HG02623 (cell line): ENCODE measurements at regions not wholly inside any gene's neighbourhood (a gene's known extent, or its start where the extent isn't known, plus 50 kb on each side); places are given as distances from the start of the nearest gene placed in this dataset.
"Not testable (repeated sequence)": the region's sequence is repeated elsewhere in the genome, so short reads cannot be mapped to it uniquely, and the experiment has no call there.

Source experiments
- ATAC-seq: cut with Tn5 transposase; IDR thresholded peaks from one replicate; pipeline ENCODE4 v1.9.1; 2021; ENCODE audit warnings: moderate library complexity; ENCODE audit not compliant: unreplicated experiment

DNA sequence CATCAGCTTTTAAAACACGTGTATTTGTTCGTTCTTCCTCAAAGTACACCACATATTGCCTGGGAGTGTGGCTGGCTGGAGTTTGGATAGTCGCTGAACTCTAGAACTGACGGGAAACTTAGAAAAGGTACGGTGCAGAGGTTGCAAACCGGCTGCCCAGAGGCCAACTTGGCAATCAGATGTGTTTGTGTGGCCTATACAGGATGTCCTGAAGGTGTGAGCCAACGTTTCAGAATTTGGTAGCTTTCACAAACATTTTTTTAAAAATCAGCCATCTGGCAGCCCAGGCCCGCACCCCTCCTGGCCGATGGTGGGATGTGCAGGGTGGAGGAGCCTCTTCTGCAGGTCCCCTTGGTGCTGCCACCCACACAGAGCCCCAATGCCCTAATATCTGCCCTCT is 73.6 kb upstream of the SLC25A33 start:
- no peak for ATAC-seq

DNA sequence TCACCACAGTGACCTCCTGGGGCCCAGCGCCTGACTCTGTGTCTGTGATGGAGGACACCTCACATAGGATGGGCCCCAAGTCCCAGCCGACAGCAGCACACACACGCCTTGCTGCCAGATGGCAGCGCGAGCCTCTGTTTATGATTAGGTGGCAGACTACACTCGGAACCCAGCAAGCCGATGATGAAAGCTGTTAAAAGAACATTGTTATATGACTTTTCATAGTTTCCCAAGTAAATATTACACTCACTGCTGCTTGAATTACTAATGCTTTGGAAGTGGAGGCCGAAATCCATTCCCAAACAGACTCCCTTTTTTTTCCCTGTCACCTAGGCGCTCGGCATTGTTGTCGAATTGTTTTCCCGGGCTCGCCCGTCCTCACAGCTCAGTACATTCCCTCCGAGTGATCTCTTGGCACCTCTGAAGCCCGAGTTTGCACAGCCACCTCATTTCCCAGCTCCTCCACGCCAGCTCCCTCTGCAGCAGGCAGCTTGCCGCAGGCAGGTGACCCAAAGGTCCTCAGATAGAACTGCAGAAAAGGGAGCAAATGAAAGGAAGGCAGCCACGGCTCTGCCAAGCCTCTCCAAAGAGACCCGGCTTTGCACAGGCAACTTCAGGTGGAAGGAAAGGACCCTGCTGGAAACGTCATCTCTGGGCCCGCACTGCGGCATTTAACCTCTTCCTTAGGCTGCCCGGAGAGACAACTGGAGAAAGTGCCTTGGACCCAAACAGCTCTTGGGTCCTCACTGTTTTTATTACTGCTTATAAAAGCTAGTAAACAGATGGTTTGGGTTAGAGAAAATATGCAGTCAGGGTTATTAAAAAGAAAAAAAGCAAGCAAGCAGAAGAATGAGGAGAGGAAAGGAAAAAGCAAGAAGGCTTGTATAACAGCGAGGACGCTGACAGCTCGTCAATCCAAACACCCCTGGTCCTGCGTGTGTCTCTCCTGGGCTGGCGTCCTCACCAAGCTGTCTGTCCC is 72.2 kb upstream of the SLC25A33 start:
- ATAC-seq = no peak

DNA sequence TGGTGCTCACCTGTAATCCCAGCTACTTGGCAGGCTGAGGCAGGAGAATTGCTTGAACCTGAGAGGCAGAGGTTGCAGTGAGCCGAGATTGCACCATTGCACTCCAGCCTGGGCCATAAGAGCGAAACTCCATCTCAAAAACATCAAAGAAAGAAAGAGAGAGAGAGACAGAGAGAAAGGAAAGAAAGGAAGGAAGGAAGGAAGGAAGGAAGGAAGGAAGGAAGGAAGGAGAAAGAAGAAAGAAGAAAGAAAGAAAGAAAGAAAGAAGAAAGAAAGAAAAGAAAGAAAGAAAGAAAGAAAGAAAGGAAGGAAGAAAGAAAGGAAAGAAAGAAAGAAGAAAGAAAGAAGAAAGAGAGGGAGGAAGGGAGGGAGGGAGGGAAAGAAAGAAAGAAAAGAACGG is 69.4 kb upstream of the SLC25A33 start:
- ATAC-seq = not testable (repeated sequence)

DNA sequence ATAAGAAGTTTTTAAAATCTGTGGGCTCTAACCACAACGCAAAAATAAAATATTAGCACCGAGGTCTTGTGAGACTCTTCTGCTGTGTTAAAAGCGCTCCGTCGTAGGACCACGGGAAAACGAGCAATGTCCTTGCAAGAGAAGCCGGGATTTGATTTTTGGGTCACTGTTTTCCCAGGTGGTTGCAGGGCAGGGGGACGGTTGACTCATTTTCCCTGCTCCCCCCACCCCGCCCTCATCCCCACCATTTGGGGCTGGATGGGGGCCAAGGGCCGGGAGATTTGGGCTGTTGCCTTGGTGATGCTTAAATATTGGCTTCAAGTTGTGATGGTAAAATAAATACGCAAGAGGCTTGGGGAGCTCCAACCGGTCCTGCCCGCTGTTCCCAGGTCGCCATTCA is 67.6 kb upstream of the SLC25A33 start:
- ATAC-seq = no peak

DNA sequence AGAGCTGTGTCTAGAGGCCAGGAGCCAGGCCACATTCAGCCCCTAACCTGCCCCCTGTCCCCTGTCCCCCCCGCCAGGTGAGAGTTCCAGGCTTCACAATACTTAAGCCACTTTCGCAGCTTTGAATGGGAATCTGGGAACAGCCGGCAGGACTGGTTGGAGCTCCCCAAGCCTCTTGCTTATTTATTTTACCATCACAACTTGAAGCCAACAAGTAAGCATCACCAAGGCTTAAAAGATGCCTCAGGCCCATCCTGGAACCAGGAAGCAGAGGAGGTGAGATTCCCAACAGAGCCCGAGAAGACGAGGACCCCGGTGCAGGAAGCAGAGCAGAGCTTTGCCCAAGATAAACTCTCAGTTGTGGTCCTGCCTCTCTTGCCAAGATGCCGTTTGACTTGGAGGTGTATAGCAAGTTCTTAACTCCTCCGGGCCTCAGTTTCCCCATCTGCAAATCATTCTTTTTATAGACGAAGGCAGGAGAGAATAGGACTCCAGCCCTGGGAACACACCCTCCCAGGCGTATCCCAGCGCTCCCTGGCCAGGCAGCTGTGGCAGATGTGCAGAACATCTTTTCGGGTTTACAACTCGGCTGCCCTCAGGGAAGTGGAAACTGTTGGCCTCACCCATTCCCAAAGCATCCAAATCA is 66.8 kb upstream of the SLC25A33 start:
- ATAC-seq = no peak

DNA sequence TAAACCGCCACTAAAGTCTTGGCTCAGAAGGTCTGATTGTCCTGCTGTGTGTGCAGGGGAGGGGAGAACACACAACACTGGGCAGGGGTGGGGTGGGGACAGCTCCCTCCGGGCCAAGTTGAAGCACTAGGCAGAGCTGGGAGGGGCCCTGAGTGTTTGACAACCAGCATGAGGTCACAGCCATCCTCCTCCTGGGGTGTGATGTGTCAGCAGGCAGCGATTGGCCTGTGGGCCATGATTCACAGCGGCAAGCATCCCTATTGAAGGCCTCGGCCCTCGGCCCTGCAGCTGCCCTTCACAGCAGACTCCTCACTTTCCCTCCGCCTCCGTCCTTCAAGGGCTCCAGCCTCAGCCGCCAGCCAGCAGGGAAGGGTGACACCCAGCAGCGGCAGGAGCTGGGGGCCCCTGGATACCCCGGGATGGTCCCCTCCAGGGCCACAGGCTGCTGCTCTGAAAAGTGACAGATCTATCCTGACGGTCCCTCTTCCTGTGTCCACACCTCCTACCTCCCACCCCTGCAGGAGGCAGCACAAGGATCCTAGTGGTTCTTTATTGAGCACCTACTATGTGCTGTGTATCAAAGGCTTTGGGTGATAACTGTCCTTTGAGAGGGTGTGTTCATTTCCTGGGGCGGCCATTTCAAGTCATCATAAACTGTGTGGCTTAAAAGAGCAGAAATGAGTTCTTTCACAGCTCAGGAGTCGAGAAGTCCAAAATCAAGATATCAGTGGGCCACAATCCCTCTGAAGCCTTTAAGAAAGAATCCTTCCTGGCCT is 66.0 kb upstream of the SLC25A33 start:
- ATAC-seq = no peak

DNA sequence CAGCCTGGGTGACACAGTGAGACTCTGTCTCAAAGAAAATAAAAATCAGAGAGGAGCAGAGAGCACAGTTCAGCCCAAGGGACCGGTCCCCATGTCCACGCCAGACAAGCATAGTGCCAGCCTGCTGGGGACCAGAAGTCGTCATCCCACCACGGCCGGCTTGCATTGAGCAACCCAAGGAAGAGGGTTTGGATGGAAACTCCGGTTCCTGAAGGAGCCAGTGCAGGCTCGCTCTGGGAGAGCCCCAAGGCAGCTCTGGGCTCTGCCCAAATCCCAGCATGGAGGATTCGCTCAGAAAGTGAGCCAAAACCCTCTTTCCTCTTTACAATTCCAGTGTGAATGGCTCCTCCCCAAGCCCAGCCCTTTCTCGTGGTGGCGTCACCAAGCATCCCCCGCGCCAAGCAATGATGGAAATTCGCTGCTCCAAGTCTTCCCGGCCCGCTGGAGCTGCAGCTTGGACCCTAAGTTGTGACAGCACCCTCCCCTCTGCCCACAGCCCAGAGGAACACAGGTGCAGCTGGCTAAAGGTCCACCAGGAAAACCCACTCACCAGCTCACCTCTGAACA is 64.1 kb upstream of the SLC25A33 start:
- no peak for ATAC-seq

DNA sequence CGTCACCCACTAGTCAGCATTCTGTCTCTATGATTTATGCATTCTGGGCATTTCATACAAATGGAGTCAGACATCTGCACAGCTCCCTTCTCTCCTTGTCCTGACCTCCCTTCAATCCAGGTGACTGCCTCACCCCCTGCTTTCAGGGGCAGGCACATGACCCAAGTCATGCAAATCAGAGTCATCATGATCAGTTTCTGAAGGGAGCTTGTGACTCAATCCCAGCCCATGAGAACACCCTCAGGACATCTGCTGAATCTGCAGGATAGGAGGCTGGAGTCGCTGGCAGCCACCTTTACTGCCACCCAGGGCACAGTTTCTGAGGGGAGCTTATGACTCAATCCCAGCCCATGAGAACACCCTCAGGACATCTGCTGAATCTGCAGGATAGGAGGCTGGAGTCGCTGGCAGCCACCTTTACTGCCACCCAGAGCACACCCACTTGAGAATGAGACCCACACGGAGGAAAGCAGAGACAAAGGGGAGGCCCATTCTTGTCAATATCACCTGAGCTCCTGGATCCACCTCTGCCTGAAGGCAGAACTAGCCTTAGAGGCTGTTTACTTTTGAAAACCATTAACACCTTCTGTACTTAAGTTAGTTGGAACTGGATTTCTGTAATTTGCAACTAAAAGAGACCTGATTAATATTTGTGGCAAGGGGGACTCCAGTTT is 62.3 kb upstream of the SLC25A33 start:
- no peak for ATAC-seq

DNA sequence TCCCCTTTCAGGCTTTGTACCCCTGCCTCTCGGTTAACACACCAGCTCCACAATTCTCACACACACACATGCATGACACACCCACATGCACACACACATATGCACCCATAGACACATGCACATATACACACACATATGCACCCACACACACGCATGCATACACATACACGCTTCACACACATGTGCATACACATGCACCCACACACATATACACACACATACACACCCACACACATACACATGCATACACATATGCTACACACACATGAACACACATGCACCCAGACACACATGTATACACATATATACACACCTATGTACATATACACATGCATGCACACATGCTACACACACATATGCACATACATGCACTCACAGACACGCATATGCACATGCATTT is 61.7 kb upstream of the SLC25A33 start:
- no peak for ATAC-seq

DNA sequence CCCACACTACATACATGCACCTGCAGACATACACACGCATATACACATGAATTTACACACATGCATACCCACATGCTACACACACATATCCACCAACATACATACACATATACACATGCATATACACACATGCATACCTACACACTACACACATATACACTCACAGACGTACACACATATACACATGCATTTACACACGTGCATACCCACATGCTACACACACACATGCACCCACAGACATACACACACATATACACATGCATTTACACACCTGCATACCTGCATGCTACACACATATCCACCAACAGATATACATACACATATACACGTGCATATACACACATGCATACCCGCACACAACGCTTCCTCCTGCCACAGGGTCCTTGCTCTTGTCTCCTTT is 61.2 kb upstream of the SLC25A33 start:
- ATAC-seq = no peak

DNA sequence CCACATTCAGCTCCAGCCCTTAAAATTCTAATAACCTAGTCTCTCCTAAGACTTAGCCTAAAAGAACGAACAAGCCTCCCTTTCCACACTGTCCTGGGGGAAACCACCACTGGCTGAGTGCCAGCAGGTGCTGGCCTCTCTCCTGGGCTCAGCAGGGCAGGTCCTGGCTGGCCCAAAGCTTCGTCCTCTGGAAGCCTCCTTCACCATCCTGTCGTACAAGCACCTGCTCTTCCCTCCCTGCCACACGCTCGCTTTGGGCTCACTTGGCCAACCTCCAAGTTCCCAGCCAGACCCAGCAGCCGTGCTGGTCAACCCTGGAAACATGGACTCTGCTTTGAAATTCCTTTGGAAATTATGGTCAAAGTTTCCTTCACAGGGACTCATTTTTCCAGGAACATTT is 58.2 kb upstream of the SLC25A33 start:
- ATAC-seq = no peak

DNA sequence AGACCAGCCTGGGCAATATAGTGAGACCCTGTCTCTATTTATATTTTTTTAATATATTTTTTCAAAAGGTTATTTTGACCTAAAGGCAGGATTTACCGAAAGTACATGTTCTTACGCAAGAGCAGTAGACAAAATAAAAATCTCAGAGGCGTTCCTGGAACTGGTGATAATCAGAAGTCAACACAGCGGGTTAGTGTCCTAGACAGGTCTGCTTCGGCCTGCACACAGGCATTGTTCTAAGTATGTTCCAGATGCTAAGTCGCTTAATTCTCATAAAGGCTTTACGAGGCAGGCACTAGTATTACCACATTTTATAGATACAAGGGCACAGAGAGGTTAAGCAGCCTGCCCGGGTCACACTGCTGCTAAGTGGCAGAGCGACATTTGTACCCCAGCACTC is 56.9 kb upstream of the SLC25A33 start:
- no peak for ATAC-seq

DNA sequence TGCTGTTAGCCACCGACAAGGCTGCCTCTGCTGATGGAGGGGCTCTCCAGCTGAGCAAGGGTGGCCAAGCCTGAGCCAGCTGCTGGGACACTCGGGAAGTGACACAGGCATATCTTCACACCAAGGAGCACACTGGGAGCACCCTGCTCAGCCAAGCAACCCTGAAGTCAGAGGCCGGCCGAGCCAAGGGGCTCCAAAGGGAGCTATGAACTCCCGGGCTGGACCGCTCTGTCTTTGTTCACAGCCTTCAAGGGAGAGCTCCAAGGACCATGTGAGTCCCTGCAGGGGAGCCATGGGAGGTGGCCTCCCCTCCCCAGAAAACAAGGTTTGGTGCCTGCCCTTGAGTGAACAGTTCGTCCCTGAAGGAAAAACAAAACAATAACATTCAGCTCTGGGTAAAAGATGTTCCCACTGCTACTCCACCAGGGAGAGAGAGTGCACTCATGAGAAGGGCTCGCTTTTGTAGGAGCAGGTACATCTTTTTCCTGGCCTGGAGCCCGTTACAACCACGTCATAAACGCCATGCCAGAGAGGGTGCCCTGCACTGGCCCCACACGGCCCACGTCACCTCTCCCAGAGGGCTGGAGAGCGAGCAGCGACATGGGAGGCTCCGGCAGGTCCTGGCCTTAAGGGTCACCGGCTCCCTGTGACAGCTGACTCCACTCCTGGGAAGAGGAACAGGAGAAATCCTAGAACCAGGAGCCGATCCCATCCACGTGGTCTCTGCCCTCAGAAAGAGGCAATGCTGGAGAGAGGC is 56.3 kb upstream of the SLC25A33 start:
- ATAC-seq = no peak

DNA sequence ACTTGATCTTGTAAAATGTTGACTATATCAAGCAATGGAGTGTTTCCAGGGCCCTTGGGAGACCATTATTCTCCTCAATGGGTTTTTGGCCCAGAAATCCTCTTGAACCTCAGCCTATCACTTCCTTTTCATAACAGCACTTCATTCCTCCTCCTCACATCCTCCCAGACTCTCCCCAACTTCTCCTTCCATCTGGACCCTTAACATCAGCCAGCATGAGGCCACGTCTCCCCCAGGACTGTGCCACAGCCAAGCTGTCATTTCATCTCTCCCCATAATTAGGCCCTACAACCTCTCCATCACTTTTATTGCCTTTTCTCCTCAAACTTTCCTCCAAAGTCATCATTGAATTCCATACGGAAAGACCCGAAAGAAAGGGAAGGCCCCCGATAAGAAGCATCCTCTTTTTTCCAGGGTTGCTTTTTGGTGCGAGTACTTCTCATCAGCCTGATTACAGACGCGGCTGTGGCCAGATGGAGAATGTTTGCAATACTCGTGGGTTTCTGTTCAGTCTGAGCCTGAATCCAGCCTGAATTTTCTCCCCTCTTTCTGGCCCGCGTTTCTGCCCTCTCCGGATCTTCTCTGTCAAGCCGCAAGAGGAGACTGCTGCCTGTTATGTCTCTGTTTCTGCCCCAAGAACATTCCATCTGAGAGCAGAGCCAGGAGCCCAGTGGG is 52.7 kb upstream of the SLC25A33 start:
- ATAC-seq = no peak
